ENCODE measurements at regions not wholly inside any gene's neighbourhood (a gene's known extent, or its start where the extent isn't known, plus 50 kb on each side); places are given as distances from the start of the nearest gene placed in this dataset.
A peak's percentile ranks its signal among the peaks of the same experiment; 100 is the strongest.

- no peak for TF ChIP-seq JUND (IDR thresholded peaks at IDR 0.05; ENCODE audit: low read depth)
- in situ Hi-C loops (cut with HindIII; ENCODE audit: low pct_unique_long_range_greater_than_20kb, low sequenced_read_pairs), result no loop called here
- no peak for DNase-seq (ENCODE audit: low read depth in 1 of 2, low spot score in 1 of 2)
Observed at GRCh38 chr15:68517285-68517761, 61.5 kb upstream of the CORO2B start.

DNA sequence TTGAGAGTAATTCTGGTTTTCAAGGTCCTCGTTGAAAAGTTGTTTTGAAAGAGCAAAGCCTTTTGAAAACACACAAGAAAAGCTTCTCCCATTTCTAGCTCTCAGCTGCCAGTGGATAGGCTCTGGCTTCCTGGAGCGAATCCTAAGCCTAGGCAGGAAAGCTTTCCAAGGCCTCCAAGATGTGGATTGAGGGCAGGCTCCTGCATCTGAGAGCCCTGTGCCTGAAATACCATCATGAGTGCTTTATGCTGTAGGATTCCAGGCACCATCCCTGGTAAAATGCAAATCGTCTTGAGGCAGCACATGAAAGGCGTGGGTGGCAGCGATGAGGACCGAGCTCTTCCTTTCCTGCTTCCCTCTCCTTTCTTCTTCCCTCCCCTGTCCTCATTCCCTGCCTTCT, 60.7 kb upstream of the CORO2B start:
- TF ChIP-seq JUND (IDR thresholded peaks at IDR 0.05; ENCODE audit: low read depth), result no peak
- in situ Hi-C loops (cut with HindIII; ENCODE audit: low pct_unique_long_range_greater_than_20kb, low sequenced_read_pairs), result no loop called here
- DNase-seq (ENCODE audit: low read depth in 1 of 2, low spot score in 1 of 2), result no peak

- no peak for TF ChIP-seq JUND (IDR thresholded peaks at IDR 0.05; ENCODE audit: low read depth)
- no peak for DNase-seq (ENCODE audit: low read depth in 1 of 2, low spot score in 1 of 2)
- in situ Hi-C loops (cut with HindIII; ENCODE audit: low pct_unique_long_range_greater_than_20kb, low sequenced_read_pairs), result no loop called here
Observed at GRCh38 chr15:68518785-68519430, 59.9 kb upstream of the CORO2B start.

DNA sequence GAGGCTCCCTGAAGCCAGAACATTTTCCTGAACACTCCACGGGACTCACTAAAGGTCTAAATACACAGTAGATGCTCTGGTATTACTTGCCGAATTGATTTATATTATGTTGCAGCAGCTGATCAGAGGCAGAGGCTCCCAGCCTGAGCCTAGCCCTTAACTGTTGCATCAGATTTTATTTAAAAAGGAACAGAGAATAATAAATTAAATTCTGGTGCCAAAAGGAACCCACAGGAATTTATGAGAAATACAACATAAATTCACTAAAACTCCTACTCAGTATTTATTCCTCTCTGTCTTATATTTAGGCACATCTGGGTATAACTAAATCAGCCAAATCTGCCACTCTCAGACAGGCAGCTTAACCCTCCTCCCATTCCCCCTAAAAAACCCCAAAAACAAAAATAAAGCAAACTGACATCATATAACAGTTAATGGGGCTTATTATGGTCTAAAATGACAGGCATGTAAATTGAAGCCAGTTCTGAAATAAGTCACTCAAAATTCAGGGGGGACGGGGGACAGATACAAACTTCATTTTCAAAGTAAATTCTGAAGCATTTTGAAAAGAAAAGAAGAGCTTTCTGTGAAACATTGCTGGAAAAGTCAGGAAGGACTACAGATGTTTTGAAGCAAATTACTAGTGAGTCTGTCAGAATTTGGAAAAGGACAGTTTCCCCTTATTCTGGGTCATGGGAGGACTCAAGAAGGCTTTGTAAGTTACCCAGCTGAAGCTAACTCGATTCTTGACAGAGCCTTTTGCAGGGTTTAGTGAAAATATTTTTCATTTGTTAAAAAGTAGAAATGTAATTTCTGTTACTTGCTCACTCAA, 53.8 kb upstream of the CORO2B start:
- in situ Hi-C loops (cut with HindIII; ENCODE audit: low pct_unique_long_range_greater_than_20kb, low sequenced_read_pairs), result no loop called here
- DNase-seq (ENCODE audit: low read depth in 1 of 2, low spot score in 1 of 2), result no peak
- TF ChIP-seq JUND (IDR thresholded peaks at IDR 0.05; ENCODE audit: low read depth), result no peak

GRCh38 chr15:68525815-68526214, 53.0 kb upstream of the CORO2B start:
- no peak for TF ChIP-seq JUND (IDR thresholded peaks at IDR 0.05; ENCODE audit: low read depth)
- no peak for DNase-seq (ENCODE audit: low read depth in 1 of 2, low spot score in 1 of 2)
- in situ Hi-C loops (cut with HindIII; ENCODE audit: low pct_unique_long_range_greater_than_20kb, low sequenced_read_pairs), result no loop called here

GRCh38 chr15:68526269-68526668, 52.5 kb upstream of the CORO2B start:
- no peak for DNase-seq (ENCODE audit: low read depth in 1 of 2, low spot score in 1 of 2)
- TF ChIP-seq JUND (IDR thresholded peaks at IDR 0.05; ENCODE audit: low read depth), result no peak
- in situ Hi-C loops (cut with HindIII; ENCODE audit: low pct_unique_long_range_greater_than_20kb, low sequenced_read_pairs), result no loop called here

GRCh38 chr15:68526784-68527183, 52.0 kb upstream of the CORO2B start:
- no peak for TF ChIP-seq JUND (IDR thresholded peaks at IDR 0.05; ENCODE audit: low read depth)
- no peak for DNase-seq (ENCODE audit: low read depth in 1 of 2, low spot score in 1 of 2)
- in situ Hi-C loops (cut with HindIII; ENCODE audit: low pct_unique_long_range_greater_than_20kb, low sequenced_read_pairs), result no loop called here

DNA sequence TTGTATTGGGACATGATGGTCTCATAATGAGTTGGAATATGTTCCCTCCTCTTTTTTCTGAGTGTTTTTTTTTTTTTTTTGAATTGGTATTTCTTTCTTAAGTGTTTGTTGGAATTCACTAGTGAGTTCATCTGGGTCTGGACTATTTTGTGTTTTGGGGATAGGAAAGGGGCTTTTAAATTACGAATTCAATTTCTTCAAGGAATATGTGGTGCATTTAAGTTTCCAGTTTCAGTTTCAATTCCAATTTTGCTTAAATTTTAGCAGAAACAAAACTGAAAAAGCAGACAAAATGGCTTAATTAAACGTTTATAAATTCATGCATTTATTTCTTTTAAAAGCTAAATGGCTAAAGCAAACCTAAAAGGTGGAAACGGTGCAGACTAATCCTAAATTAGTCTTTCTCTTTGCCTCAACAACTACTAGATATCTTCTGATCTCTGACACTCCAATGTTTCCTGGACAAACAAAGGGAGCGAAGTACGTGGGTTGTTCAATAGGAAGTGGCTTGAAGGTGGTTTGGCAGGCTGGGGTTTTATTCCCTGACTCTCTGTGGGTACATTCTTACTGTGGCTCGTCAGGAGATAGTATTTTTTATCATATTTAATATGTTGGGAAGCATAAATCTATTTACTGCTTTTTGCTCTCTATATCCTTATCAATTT, 50.0 kb upstream of the CORO2B start:
- peak in 1 of 2 experiments; percentile 54 for DNase-seq (ENCODE audit: low read depth in 1 of 2, low spot score in 1 of 2)
- no peak for TF ChIP-seq JUND (IDR thresholded peaks at IDR 0.05; ENCODE audit: low read depth)
- in situ Hi-C loops (cut with HindIII; ENCODE audit: low pct_unique_long_range_greater_than_20kb, low sequenced_read_pairs), result no loop called here
